ENCODE measurements at regions not wholly inside any gene's neighbourhood (a gene's known extent, or its start where the extent isn't known, plus 50 kb on each side); places are given as distances from the start of the nearest gene placed in this dataset.
A peak's percentile ranks its signal among the peaks of the same experiment; 100 is the strongest.

DNA sequence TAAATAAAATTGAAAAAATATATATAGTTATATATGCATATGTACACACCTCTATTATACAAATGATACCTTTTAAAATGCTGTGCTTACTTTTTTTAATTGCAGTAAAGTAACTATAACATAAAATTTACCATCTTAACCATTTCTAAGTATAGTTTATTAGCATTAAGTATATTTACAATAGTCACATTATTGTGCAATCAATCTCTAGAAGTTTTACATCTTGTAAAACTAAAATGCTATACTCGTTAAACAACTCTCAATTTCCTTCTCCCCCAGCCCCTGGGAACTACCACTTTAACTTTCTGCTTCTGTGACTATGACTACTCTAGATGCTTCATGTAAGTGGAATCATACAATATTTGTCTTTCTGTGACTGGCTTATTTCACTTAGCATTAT, 146.7 kb upstream of the DST start:
- Histone ChIP-seq H2BK120ac (ENCODE audit: low read depth, low read length, poor library complexity, severe bottlenecking) (no peak overlapping the region), H4K5ac (ENCODE audit: insufficient read length, low read depth, low read length) (no peak overlapping the region), H3K18ac (ENCODE audit: insufficient read length, low read depth, low read length) (no peak overlapping the region), H2AFZ (ENCODE audit: low read length) (no peak overlapping the region), H2BK5ac (ENCODE audit: insufficient read length, low read length) (no peak overlapping the region), H3K27me3 (ENCODE audit: insufficient read depth, low read length) (no peaks in the 10 kb centered on the region), H4K8ac (replicated peaks; ENCODE audit: insufficient read length, low read depth, low read length) (no peak overlapping the region), H3K23me2 (ENCODE audit: insufficient read length, low read depth, low read length, poor library complexity, severe bottlenecking) (no peaks in the 10 kb centered on the region), H2BK20ac (ENCODE audit: low read depth, low read length, poor library complexity, severe bottlenecking) (no peak overlapping the region), H4K91ac (ENCODE audit: insufficient read length, low read depth, low read length) (no peak overlapping the region), H3K4ac (ENCODE audit: low read depth, low read length) (no peak overlapping the region), H2BK15ac (ENCODE audit: low read depth, low read length) (no peak overlapping the region), H3K14ac (ENCODE audit: insufficient read depth, low read length) (no peak overlapping the region), H4K20me1 (ENCODE audit: control insufficient read depth, insufficient read depth, insufficient read length) (no peaks in the 10 kb centered on the region), H2BK12ac (ENCODE audit: insufficient read length, low read depth, low read length) (no peak overlapping the region), H3K79me2 (ENCODE audit: insufficient read depth, low read length) (peaks cover 5% of the 10 kb centered on the region; the same call in 1 of the 2 replicates), H3K23ac (ENCODE audit: insufficient read length, low read depth, low read length) (no peak overlapping the region), H3K4me1 (ENCODE audit: insufficient read depth, low read length) (peaks cover 2% of the 10 kb centered on the region; the same call in 1 of the 2 replicates), H3K79me1 (ENCODE audit: insufficient read depth, low read depth, low read length, poor library complexity, severe bottlenecking) (no peaks in the 10 kb centered on the region), H3K4me2 (ENCODE audit: insufficient read depth, insufficient read length, low read length) (no peak overlapping the region), H3K56ac (ENCODE audit: insufficient read length, low read depth, low read length) (no peak overlapping the region), H2AK5ac (ENCODE audit: insufficient read length, low read length) (no peak overlapping the region), H3K9ac (ENCODE audit: extremely low read depth, insufficient read length, low read length) (no peak overlapping the region), H3K9me3 (ENCODE audit: control insufficient read depth, low read depth, low read length) (no peaks in the 10 kb centered on the region), H3K27ac (ENCODE audit: insufficient read length, low read depth, low read length) (no peak overlapping the region), H3T11ph (ENCODE audit: low read length) (no peak overlapping the region)
- no peaks in the 10 kb centered on the region for H3K27me3 Mint-ChIP-seq (ENCODE audit: low read depth)
- peaks cover 4 to 18% (median 13%) of the 10 kb centered on the region in 3 experiments; a peak in 6 of 7 replicates for H3K36me3 Mint-ChIP-seq (ENCODE audit: insufficient read depth in 1 of 3, low read depth in 3 of 3)
- DNase-seq: no peak
- TF ChIP-seq, protein P1, sequence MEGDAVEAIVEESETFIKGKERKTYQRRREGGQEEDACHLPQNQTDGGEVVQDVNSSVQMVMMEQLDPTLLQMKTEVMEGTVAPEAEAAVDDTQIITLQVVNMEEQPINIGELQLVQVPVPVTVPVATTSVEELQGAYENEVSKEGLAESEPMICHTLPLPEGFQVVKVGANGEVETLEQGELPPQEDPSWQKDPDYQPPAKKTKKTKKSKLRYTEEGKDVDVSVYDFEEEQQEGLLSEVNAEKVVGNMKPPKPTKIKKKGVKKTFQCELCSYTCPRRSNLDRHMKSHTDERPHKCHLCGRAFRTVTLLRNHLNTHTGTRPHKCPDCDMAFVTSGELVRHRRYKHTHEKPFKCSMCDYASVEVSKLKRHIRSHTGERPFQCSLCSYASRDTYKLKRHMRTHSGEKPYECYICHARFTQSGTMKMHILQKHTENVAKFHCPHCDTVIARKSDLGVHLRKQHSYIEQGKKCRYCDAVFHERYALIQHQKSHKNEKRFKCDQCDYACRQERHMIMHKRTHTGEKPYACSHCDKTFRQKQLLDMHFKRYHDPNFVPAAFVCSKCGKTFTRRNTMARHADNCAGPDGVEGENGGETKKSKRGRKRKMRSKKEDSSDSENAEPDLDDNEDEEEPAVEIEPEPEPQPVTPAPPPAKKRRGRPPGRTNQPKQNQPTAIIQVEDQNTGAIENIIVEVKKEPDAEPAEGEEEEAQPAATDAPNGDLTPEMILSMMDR (conservative IDR thresholded peaks at IDR 0.05): no peak
- H3K9me3 Mint-ChIP-seq: peaks cover 7% of the 10 kb centered on the region in 2 experiments
- no CpG with 5 or more reads among the region's 1 CpG for WGBS (ENCODE audit: extremely low coverage, insufficient read length, low lambda C conversion rate)
- H3K4me1 Mint-ChIP-seq: peaks cover 42 to 44% of the 10 kb centered on the region in 2 experiments
- no peak overlapping the region for H3K4me3 Mint-ChIP-seq
- H3K27ac Mint-ChIP-seq: peak overlapping the region in 1 of 3 experiments; percentile 2; a peak in 1 of 7 replicates
